Hepatic stellate cell (primary cell): ENCODE measurements at regions not wholly inside any gene's neighbourhood (a gene's known extent, or its start where the extent isn't known, plus 50 kb on each side); places are given as distances from the start of the nearest gene placed in this dataset.

Source experiments
- DNase-seq: peaks from one replicate; pipeline ENCODE4 v3.0.0; 2011; ENCODE audit warnings: low spot score

DNA sequence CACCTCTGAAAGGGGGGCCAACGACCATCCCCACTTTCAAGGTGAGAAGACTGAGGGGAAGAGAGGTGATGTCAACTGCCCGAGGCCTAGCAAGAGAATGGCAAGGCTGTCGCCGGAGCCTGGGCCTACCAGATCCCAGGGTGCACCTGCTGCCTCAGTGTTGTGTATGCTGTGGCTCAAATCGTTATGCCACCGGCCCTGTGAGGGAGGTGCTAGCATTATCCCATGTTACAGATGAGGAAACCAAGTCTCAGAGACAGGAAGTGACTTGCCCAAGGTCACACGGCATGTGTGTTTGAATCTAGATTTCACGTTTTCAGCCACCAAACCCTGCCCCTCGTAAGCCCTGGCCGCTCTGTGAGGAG, 152.5 kb downstream of the CEBPB start:
- DNase-seq: no peak

DNA sequence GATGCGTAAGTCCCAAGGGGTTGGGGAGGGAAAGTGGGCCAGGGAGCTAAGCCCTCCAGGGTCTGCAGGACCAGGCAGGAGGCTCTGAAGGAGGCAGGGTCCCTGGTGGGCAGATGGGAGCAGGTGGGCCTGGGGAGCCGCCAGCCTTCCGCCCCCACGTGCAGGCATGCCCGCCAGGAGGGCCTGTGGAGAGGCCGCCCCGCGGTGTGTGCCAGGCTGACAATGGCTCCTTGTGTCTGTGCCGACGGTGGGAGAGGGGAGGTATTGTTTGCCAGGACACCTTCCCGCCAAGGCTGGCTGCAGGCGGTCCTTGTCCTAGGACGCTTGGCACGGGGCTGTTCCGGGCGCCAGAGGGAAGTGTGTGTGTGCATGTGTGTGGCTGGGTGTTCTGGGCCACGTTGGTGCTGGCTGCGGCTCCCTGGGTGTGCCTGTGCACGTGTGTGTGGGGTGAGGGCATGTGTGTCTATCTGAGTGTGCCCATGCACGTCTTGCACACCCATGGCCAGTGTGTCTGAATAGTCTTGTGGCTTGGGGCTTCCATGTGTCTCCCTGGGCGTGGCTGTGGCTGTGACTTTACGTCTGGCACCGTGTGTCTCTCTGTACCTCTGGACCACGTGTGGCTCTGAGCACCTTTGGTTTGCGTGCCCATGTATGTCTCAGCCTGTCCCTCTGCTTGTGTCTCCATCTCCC, 153.0 kb downstream of the CEBPB start:
- no peak for DNase-seq

- no peak for DNase-seq
These were observed 153.8 kb downstream of the CEBPB start for GRCh38 chr20:50344232-50345071.

GRCh38 chr20:50345712-50346373, 155.2 kb downstream of the CEBPB start:
- no peak for DNase-seq

- peak; percentile 76 for DNase-seq
These were observed 156.0 kb downstream of the CEBPB start for GRCh38 chr20:50346374-50347283.

DNA sequence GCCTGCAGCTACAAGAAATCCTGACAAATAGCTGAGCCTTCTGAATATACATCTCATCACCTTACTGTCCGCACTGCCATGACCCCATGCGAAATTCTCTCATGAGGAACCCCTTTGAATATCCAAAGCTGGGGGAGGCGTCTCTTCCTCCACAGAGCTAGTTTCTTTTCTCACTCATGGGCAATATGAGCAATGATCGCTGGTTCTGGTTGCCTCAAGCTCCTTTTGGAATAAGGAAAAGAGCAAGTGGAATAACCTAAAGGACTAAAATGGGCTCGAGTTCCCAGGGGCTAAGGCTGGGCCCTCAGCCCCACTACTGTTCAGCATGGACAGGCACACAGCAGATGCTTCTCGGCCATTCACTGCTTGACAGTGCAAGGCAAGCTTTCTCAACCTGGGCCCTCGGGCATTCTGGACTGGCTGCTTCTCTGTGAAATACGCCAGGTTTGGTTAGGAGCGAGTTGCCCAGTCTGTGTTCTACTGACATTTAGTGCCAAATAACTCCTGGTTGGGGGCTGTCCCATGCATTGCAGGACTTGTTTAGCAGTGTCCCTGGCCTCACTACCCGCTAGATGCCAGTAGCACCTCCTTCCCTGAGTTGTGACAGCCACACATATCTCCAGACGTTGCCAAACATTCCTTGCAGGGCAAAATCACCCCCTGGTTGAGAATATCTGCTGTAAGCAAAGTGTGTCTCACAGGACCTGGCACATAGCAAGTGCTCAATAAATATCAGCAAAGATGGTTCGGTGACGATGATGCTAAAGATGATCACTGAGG, 156.8 kb downstream of the CEBPB start:
- no peak for DNase-seq

- no peak for DNase-seq
These were observed 157.5 kb downstream of the CEBPB start for GRCh38 chr20:50348096-50348495.

DNA sequence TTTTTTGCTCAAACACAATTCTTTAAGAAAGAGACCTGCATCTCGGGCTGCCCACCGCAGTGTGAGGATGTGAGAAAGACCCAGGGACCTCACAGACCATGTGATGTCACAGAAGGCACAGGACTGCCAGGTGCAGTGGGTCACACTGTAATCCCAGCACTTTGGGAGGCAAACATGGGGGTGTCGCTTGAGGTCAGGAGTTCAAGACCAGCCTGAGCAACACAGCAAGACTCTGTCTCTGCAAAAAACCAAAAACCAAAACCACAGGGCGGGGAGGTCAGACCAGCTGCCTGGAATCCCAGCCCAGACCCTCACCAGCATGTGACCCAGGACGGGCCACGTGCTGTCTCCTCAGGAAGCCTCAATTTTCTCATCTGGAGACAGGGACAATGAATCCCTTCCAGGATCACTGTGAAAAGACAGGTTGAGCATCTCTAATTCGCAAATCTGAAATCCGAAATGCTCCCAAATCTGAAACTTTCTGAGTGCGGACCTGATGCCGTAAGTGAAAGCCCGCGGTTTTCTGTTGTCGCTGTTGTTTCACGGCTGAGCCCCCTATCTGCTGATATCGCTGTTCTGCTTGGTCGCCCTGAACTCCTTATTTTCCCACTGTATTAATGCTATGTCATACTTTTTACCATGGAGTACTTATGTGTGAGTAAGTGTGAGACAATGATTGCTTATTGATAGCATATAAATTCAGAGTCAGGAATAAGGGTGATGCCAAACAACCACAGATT, 159.5 kb upstream of the PTPN1 start:
- no peak for DNase-seq

GRCh38 chr20:50351541-50351940, 158.6 kb upstream of the PTPN1 start:
- no peak for DNase-seq

GRCh38 chr20:50353289-50353961, 156.8 kb upstream of the PTPN1 start:
- DNase-seq: no peak

DNA sequence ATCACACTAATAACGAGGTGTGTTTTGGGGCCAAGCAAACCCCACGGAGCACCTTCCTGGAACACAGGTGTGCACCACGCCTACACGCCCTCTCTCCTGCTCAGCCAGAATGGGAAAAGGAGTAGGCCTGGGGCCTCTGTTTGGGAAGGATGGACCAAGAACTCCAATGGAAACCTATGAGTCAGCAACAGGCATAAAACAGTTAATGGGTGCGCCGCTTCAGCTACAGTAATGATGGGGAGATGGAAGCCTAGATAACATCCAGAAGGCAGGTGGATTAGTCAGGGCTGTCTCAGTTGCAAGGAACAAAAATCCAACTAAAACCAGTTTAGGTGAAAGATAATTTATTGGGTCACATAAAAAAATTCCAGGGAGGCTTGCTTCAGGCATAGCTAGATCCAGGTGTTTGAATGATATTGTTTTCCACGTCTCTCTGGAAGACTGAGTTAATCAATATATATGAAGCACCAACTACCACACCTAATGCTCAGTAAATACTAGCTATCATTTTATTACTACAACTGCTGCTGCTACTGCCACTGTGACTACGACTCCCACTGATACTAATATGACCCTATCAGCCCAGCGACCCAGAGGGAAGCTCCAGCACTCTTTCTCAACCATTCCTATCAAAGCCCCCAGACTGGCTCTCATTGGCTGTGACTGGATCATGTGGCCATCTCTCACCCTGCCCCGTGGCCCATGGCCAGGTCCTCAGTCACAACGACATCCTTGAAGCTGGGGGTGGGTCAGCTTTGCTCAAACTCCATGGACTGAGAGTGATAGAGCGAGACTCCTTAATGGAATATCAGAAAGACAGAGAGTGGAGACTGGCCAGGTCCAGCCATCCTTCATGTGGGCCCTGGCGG, 155.2 kb upstream of the PTPN1 start:
- DNase-seq: no peak

DNA sequence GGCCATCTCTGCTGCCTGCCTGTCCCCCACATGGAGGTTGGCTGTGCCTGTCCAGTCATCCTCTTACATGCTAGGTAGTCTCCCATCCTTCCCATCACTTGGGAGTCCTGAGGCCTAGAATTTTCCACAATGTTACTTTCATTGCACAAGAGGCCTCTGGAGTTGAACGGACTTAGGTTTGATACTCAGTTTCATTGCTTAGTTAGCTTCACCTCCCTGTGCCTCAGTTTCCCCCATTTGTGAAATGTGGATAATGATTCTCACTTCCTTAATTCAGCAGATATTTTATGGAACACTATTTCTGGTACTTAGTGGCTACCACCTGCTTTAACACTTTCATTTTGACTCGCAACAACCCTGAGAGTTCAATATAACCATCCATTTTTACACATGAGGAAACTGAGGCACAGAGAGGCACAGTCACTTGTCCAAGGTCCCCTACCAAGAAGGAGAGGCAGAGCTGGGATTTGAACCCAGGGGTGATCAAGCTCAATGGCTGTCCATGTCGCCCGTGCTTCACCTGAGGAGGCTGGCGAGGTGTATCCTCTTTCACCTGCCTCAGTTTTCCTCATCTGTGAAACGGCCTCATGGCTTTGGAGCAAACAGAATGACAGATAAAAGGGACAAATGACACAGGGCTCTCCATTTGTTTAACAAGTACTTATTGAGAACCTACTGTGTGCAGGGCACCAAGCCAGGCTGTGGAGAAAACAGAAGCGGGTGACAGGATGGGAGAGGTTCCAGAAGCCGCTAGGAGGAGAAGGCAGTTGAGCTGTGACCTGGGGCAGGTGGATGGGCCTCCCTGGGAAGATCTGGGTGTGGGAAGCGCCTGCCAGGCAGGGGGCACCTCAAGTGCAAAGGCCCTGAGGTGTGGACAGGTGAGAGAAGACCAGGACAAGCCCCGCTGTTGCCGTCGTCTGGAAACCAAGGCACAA, 154.3 kb upstream of the PTPN1 start:
- DNase-seq: no peak

DNA sequence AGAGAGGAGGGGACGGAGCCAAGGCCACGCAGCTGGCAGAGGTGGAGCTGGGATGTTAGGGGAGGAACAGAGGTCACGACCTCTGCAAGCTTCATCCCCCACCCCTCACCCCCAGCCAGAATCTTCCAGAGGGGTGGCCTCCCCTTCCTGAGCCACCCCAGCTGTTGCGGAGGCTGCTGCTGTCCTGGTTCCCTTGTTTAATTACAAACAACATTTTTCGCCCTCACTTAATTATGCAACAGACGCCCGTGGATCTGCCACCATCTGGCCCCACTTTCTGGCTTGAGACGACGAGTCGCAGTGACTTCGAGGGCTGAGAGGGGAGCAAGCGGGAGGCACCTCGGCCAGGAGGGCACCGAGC, 153.7 kb upstream of the PTPN1 start:
- DNase-seq: no peak

DNA sequence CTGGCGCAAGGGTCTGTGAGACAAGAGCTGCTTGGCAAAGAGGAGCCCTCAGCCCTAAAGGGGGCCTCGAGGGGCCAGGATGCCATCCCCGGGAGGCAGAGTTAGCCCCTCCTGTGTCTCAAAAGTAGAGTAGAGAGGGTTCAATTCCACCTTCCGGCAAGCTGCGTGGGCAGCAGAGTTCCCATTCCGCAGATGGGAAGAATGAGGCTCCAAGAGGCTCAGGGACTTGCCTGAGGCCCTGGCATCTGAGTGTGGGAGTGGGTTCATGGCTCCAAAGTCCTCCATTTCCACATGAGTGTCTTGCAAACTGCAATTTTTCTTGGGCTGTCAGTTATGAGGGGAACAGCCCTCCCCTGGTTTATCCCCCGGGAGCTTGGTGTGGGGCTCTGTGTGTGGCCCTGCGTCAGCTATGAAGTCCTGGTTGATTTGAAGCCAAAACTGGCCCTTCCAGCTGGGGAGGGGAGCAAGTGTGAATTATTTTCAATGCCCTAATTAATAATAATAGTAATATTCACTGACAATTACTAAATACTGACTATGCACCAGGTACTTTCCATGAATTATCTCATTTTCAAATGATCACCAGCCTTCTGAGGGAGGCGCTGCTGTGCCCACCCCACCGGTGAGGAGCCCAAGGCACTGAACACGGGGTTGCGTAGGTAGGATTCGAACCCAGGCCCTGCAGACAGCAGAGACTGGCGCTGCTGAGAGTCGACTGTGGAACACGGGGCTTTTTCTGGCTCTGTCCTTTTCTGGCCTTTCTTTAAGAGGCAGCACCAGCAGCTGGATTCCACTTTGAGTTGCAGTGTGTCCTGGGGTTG, 153.0 kb upstream of the PTPN1 start:
- no peak for DNase-seq

GRCh38 chr20:50357783-50358161, 152.4 kb upstream of the PTPN1 start:
- DNase-seq: no peak

GRCh38 chr20:50358166-50358565, 152.0 kb upstream of the PTPN1 start:
- DNase-seq: no peak

GRCh38 chr20:50358971-50359370, 151.2 kb upstream of the PTPN1 start:
- no peak for DNase-seq
